ENCODE measurements at regions not wholly inside any gene's neighbourhood (a gene's known extent, or its start where the extent isn't known, plus 50 kb on each side); places are given as distances from the start of the nearest gene placed in this dataset.

GRCh38 chr9:120331913-120332312 lies 248.1 kb downstream of the CDK5RAP2 start:
- H3K4me2 ChIP-seq (replicated peaks; ENCODE audit: extremely low read depth, low read length, poor library complexity, severe bottlenecking): no peak overlapping the region
- Mint-ChIP-seq H3K4me3 (no peak overlapping the region), H3K27me3 (ENCODE audit: low read depth in 3 of 3) (peaks cover 0 to 5% (median 3%) of the 10 kb centered on the region in 3 donors), H3K27ac (no peak overlapping the region), H3K36me3 (no peaks in the 10 kb centered on the region), H3K4me1 (no peaks in the 10 kb centered on the region), H3K9me3 (peaks cover 0 to 2% (median 0%) of the 10 kb centered on the region in 7 donors)
- H3K4me3 ChIP-seq (replicated peaks in 1 of 3; ENCODE audit: low read depth in 2 of 3, low read length in 3 of 3): no peak overlapping the region
- no peaks in the 10 kb centered on the region for H3K9me3 ChIP-seq (replicated peaks in 1 of 2; ENCODE audit: control insufficient read depth in 1 of 2, insufficient read depth in 1 of 2, low read length in 2 of 2)
- no peaks in the 10 kb centered on the region for H3K27me3 ChIP-seq (ENCODE audit: control insufficient read depth in 2 of 2, insufficient read depth in 2 of 2, low read length in 2 of 2)
- H2AFZ ChIP-seq (ENCODE audit: insufficient read depth, low read depth, low read length, poor library complexity, severe bottlenecking): no peak overlapping the region
- no peaks in the 10 kb centered on the region for H3K4me1 ChIP-seq (ENCODE audit: control insufficient read depth in 1 of 2, insufficient read depth in 2 of 2, low read length in 2 of 2)
- intact Hi-C loops (cut with micrococcal nuclease): no loop called here
- TF ChIP-seq CTCF (IDR thresholded peaks at IDR 0.05): no peak
- no peaks in the 10 kb centered on the region for H3K79me2 ChIP-seq (ENCODE audit: insufficient read depth, low read length)
- no peak overlapping the region for H3K9ac ChIP-seq (ENCODE audit: insufficient read depth, low read length, poor library complexity, severe bottlenecking)
- no peaks in the 10 kb centered on the region for H3K36me3 ChIP-seq (replicated peaks in 1 of 2; ENCODE audit: control insufficient read depth in 1 of 2, insufficient read depth in 2 of 2, low read length in 2 of 2)
- no peak for DNase-seq
- H3K27ac ChIP-seq (ENCODE audit: low read depth in 1 of 2, low read length in 2 of 2): no peak overlapping the region
- WGBS (ENCODE audit: insufficient coverage): no CpG with 5 or more reads among the region's 3 CpGs
- H4K20me1 ChIP-seq (ENCODE audit: insufficient read depth, low read length): no peaks in the 10 kb centered on the region

- Histone ChIP-seq H3K79me2 (ENCODE audit: insufficient read depth, low read length) (no peaks in the 10 kb centered on the region), H4K20me1 (ENCODE audit: insufficient read depth, low read length) (no peaks in the 10 kb centered on the region), H2AFZ (ENCODE audit: insufficient read depth, low read depth, low read length, poor library complexity, severe bottlenecking) (no peak overlapping the region), H3K9ac (ENCODE audit: insufficient read depth, low read length, poor library complexity, severe bottlenecking) (no peak overlapping the region), H3K27ac (ENCODE audit: low read depth in 1 of 2, low read length in 2 of 2) (no peak overlapping the region), H3K9me3 (replicated peaks in 1 of 2; ENCODE audit: control insufficient read depth in 1 of 2, insufficient read depth in 1 of 2, low read length in 2 of 2) (no peaks in the 10 kb centered on the region), H3K4me1 (ENCODE audit: control insufficient read depth in 1 of 2, insufficient read depth in 2 of 2, low read length in 2 of 2) (no peaks in the 10 kb centered on the region), H3K4me3 (replicated peaks in 1 of 3; ENCODE audit: low read depth in 2 of 3, low read length in 3 of 3) (no peak overlapping the region), H3K27me3 (ENCODE audit: control insufficient read depth in 2 of 2, insufficient read depth in 2 of 2, low read length in 2 of 2) (no peaks in the 10 kb centered on the region), H3K36me3 (replicated peaks in 1 of 2; ENCODE audit: control insufficient read depth in 1 of 2, insufficient read depth in 2 of 2, low read length in 2 of 2) (no peaks in the 10 kb centered on the region), H3K4me2 (replicated peaks; ENCODE audit: extremely low read depth, low read length, poor library complexity, severe bottlenecking) (no peak overlapping the region)
- H3K27me3 Mint-ChIP-seq (ENCODE audit: low read depth in 3 of 3): peaks cover 3 to 9% (median 7%) of the 10 kb centered on the region in 3 donors
- DNase-seq: no peak
- intact Hi-C loops (cut with micrococcal nuclease): no loop called here
- H3K27ac Mint-ChIP-seq: no peak overlapping the region
- WGBS (ENCODE audit: insufficient coverage): no CpG with 5 or more reads among the region's 2 CpGs
- peaks cover under 1% of the 10 kb centered on the region for H3K4me1 Mint-ChIP-seq
- no peak overlapping the region for H3K4me3 Mint-ChIP-seq
- no peaks in the 10 kb centered on the region for H3K36me3 Mint-ChIP-seq
- peaks cover 0 to 2% (median 0%) of the 10 kb centered on the region in 7 donors for H3K9me3 Mint-ChIP-seq
- TF ChIP-seq CTCF (IDR thresholded peaks at IDR 0.05): no peak
Measured at GRCh38 chr9:120330031-120330430, 249.9 kb downstream of the CDK5RAP2 start.

Measured in CD14-positive monocyte (primary cell).